K562 (cell line): ENCODE measurements at regions not wholly inside any gene's neighbourhood (a gene's known extent, or its start where the extent isn't known, plus 50 kb on each side); places are given as distances from the start of the nearest gene placed in this dataset.

Source experiments
- ARID3B ChIP-seq: fragments of 250-450 bp; sonication (Bioruptor Pico); IDR thresholded peaks from 2 replicates; pipeline ENCODE4 v1.4.0; 2020; ENCODE audit warnings: borderline replicate concordance
- RERE ChIP-seq: sonication (generic); formaldehyde crosslinking; IDR thresholded peaks from 2 replicates; pipeline ENCODE4 v1.8.0; 2023; ENCODE audit warnings: missing genetic modification reagents, mild to moderate bottlenecking, borderline replicate concordance
- ZBTB34 ChIP-seq: fragments of 250-450 bp; sonication (Bioruptor Pico); IDR thresholded peaks from 2 replicates; pipeline ENCODE4 v1.8.0; 2021; ENCODE audit warnings: mild to moderate bottlenecking, moderate library complexity

- TF ChIP-seq RERE: no peak
- TF ChIP-seq ARID3B: no peak
- TF ChIP-seq ZBTB34 (CRISPR knock-in tag): no peak
Observed at GRCh38 chr9:90538566-90538965, 104.1 kb downstream of the DIRAS2 start (continued).
